Activated CD4-positive, alpha-beta T cell treated with anti-CD3 and anti-CD28 coated beads for 24 hours (primary cell): ENCODE measurements at regions not wholly inside any gene's neighbourhood (a gene's known extent, or its start where the extent isn't known, plus 50 kb on each side); places are given as distances from the start of the nearest gene placed in this dataset.
"Not testable (repeated sequence)": the region's sequence is repeated elsewhere in the genome, so short reads cannot be mapped to it uniquely, and the experiment has no call there.

ENCODE experiments used
- DNase-seq, 2 donors: peaks; one replicate each; pipeline ENCODE4 v3.0.0-alpha.2; 2020; ENCODE audit warnings: low read depth in 2 of 2

GRCh38 chr13:71303144-71303543, 563.9 kb downstream of the DACH1 start:
- DNase-seq, result no peak

GRCh38 chr13:71300602-71301001, 566.4 kb downstream of the DACH1 start:
- no peak for DNase-seq

- DNase-seq, result no peak
Observed at GRCh38 chr13:71291842-71292146, 575.2 kb downstream of the DACH1 start.

GRCh38 chr13:71290963-71291841, 575.8 kb downstream of the DACH1 start:
- DNase-seq, result peak in 1 of 2 donors; percentile 11

- not testable (repeated sequence) for DNase-seq
Observed at GRCh38 chr13:71289980-71290379, 577.0 kb downstream of the DACH1 start.

- DNase-seq, result no peak
Observed at GRCh38 chr13:71285700-71286099, 581.3 kb downstream of the DACH1 start.

- no peak for DNase-seq
Observed at GRCh38 chr13:71278512-71278911, 588.5 kb downstream of the DACH1 start.

- DNase-seq, result no peak
Observed at GRCh38 chr13:71274923-71275608, 591.9 kb downstream of the DACH1 start.

- no peak for DNase-seq
Observed at GRCh38 chr13:71261256-71261655, 605.7 kb downstream of the DACH1 start.

- DNase-seq, result no peak
Observed at GRCh38 chr13:71260246-71260645, 606.8 kb downstream of the DACH1 start.

GRCh38 chr13:71255633-71256032, 611.4 kb downstream of the DACH1 start:
- DNase-seq, result no peak

GRCh38 chr13:71254384-71254783, 612.6 kb downstream of the DACH1 start:
- DNase-seq, result no peak

GRCh38 chr13:71252184-71252704, 614.8 kb downstream of the DACH1 start:
- no peak for DNase-seq

GRCh38 chr13:71251292-71251951, 615.6 kb downstream of the DACH1 start:
- no peak for DNase-seq

GRCh38 chr13:71249011-71249410, 618.0 kb downstream of the DACH1 start:
- no peak for DNase-seq

GRCh38 chr13:71244161-71244560, 622.8 kb downstream of the DACH1 start:
- DNase-seq, result no peak

- DNase-seq, result no peak
Observed at GRCh38 chr13:71242201-71242600, 624.8 kb downstream of the DACH1 start.

GRCh38 chr13:71240911-71241310, 626.1 kb downstream of the DACH1 start:
- no peak for DNase-seq

GRCh38 chr13:71237332-71237731, 629.7 kb downstream of the DACH1 start:
- DNase-seq, result no peak

GRCh38 chr13:71219698-71220415, 647.1 kb downstream of the DACH1 start:
- DNase-seq, result no peak

GRCh38 chr13:71218960-71219359, 648.0 kb downstream of the DACH1 start:
- no peak for DNase-seq

GRCh38 chr13:71217827-71218226, 649.2 kb downstream of the DACH1 start:
- no peak for DNase-seq
